Vagina (tissue), 2 donors: ENCODE measurements at regions not wholly inside any gene's neighbourhood (a gene's known extent, or its start where the extent isn't known, plus 50 kb on each side); places are given as distances from the start of the nearest gene placed in this dataset.

ENCODE experiments used
- CTCF ChIP-seq, 3 experiments: fragments of 450-650 bp in 2 of 3; fragments of 200-600 bp in 1 of 3; sonication (generic) in 1 of 3; IDR thresholded peaks; one replicate each; pipeline ENCODE4 v1.5.1; 2017 to 2019; ENCODE audit warnings: antibody characterized with exemption in 3 of 3, mild to moderate bottlenecking in 2 of 3, moderate library complexity in 2 of 3
- POLR2A ChIP-seq, 2 donors: fragments of 450-650 bp; IDR thresholded peaks; one replicate each; pipeline ENCODE4 v1.6.1; 2017; ENCODE audit warnings: antibody characterized with exemption in 2 of 2, mild to moderate bottlenecking in 2 of 2, moderate library complexity in 2 of 2
- POLR2AphosphoS5 ChIP-seq, 2 donors: sonication (generic); formaldehyde crosslinking; IDR thresholded peaks; one replicate each; pipeline ENCODE4 v1.9.0; 2017; ENCODE audit warnings: antibody characterized with exemption in 2 of 2, mild to moderate bottlenecking in 2 of 2, low read depth in 1 of 2; ENCODE audit not compliant: insufficient read depth in 1 of 2

DNA sequence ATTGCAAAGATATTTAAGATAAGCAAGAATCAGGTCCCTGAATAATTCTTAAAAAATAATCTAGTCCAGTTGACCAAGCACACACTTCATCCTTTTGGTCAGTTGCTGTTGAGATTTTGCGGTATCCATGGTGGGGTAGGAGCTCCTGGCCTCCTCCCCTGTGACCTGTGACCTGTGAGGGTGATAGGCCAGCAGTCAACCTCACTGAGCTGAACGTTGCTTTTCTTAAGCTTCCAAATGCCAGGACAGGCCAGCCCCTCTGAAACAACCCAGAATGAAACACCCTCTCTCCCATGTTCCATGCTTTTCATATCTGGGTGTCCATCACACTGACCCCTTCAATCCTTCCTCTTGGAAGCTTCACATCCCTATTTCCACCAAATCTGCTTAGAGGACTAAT lies 164.9 kb downstream of the THBS2 start:
- no peak for TF ChIP-seq CTCF (IDR thresholded peaks at IDR 0.05)
- TF ChIP-seq POLR2A (IDR thresholded peaks at IDR 0.05): no peak
- TF ChIP-seq POLR2AphosphoS5 (IDR thresholded peaks at IDR 0.05; ENCODE audit: insufficient read depth in 1 of 2, low read depth in 1 of 2): no peak
